SK-N-SH (cell line): ENCODE measurements at regions not wholly inside any gene's neighbourhood (a gene's known extent, or its start where the extent isn't known, plus 50 kb on each side); places are given as distances from the start of the nearest gene placed in this dataset.

Experiments
- CTCF ChIA-PET: fragments of 300-600, 350-600 bp; formaldehyde crosslinking; extraction: SDS; loops from one replicate; lab custom pipeline; 2021; lab: Yijun Ruan, JAX
- POLR2A ChIA-PET: fragments of 350-600 bp; sonication (Branson Sonifier 250); formaldehyde crosslinking; extraction: SDS; loops from one replicate; lab custom pipeline; 2020; ENCODE audit warnings: antibody characterized with exemption, inconsistent platforms; lab: Yijun Ruan, JAX
- DNase-seq: peaks from one replicate; pipeline ENCODE4 v3.0.0; 2012
- H2AFZ ChIP-seq: fragments of 200-600 bp; sonication (generic); 2 replicates; pipeline ENCODE4 v1.8.1; 2016; ENCODE audit warnings: antibody characterized with exemption, mild to moderate bottlenecking, low read depth
- H3F3A ChIP-seq: fragments of 200-600 bp; sonication (generic); replicated peaks from 2 replicates; pipeline ENCODE3; 2016; ENCODE audit warnings: antibody characterized with exemption, mild to moderate bottlenecking; ENCODE audit not compliant: insufficient read depth
- H3K27ac ChIP-seq, 2 experiments: fragments of 200-500 bp in 1 of 2; fragments of 200-600 bp in 1 of 2; sonication (Bioruptor generic) in 1 of 2; sonication (generic), shearing (Covaris generic) in 1 of 2; 2 replicates each; pipeline versions ENCODE4 v1.5.1 to v1.6.1; 2014 to 2016; ENCODE audit warnings: low read depth in 2 of 2, inconsistent platforms in 1 of 2, low read length in 1 of 2, mild to moderate bottlenecking in 1 of 2, mixed read lengths in 1 of 2
- H3K27me3 ChIP-seq: fragments of 200-600 bp; sonication (generic), shearing (Covaris generic); 2 replicates; pipeline ENCODE4 v1.6.1; 2016; ENCODE audit warnings: mixed run types; ENCODE audit not compliant: insufficient read depth
- H3K36me3 ChIP-seq, 2 experiments: fragments of 200-500 bp in 1 of 2; fragments of 200-600 bp in 1 of 2; sonication (Bioruptor generic) in 1 of 2; sonication (generic) in 1 of 2; replicated peaks in 1 of 2; 2 replicates each; pipeline versions ENCODE3 to v1.5.1; 2014 to 2016; ENCODE audit warnings: low read length in 1 of 2, mild to moderate bottlenecking in 1 of 2; ENCODE audit not compliant: insufficient read depth in 2 of 2, control insufficient read depth in 1 of 2
- H3K4me1 ChIP-seq, 2 experiments: fragments of 200-500 bp in 1 of 2; fragments of 200-600 bp in 1 of 2; sonication (Bioruptor generic) in 1 of 2; sonication (generic), shearing (Covaris generic) in 1 of 2; 2 replicates each; pipeline versions ENCODE4 v1.5.1 to v1.6.1; 2014 to 2016; ENCODE audit warnings: low read depth in 1 of 2, low read length in 1 of 2, mixed run types in 1 of 2; ENCODE audit not compliant: insufficient read depth in 2 of 2, control insufficient read depth in 1 of 2
- H3K4me2 ChIP-seq: fragments of 200-600 bp; sonication (generic), shearing (Covaris generic); 2 replicates; pipeline ENCODE4 v1.6.1; 2017; ENCODE audit warnings: mixed run types
- H3K4me3 ChIP-seq, 2 experiments: fragments of 200-500 bp in 1 of 2; fragments of 200-600 bp in 1 of 2; sonication (Bioruptor generic) in 1 of 2; sonication (generic), shearing (Covaris generic) in 1 of 2; 2 replicates each; pipeline versions ENCODE4 v1.5.1 to v1.8.1; 2014 to 2016; ENCODE audit warnings: low read depth in 2 of 2, inconsistent platforms in 1 of 2, low read length in 1 of 2, mild to moderate bottlenecking in 1 of 2, mixed read lengths in 1 of 2, moderate library complexity in 1 of 2
- H3K79me2 ChIP-seq: fragments of 200-600 bp; sonication (generic); 2 replicates; pipeline ENCODE4 v1.8.1; 2017; ENCODE audit warnings: mild to moderate bottlenecking; ENCODE audit not compliant: insufficient read depth
- H3K9ac ChIP-seq: fragments of 200-600 bp; sonication (generic); 2 replicates; pipeline ENCODE4 v1.6.1; 2017; ENCODE audit warnings: mixed run types
- H3K9me2 ChIP-seq: fragments of 200-600 bp; sonication (generic); 2 replicates; pipeline ENCODE4 v1.6.1; 2017; ENCODE audit warnings: mixed run types
- H3K9me3 ChIP-seq: fragments of 200-600 bp; sonication (generic); 2 replicates; pipeline ENCODE4 v1.6.1; 2017; ENCODE audit warnings: mixed run types, mild to moderate bottlenecking, moderate library complexity
- H4K20me1 ChIP-seq: fragments of 200-600 bp; sonication (generic); 2 replicates; pipeline ENCODE4 v1.6.1; 2017; ENCODE audit warnings: mild to moderate bottlenecking, mixed run types; ENCODE audit not compliant: insufficient read depth
- CTCF ChIP-seq: fragments of 200-600 bp; sonication (generic); IDR thresholded peaks from 2 replicates; pipeline ENCODE4 v1.6.1; 2017; ENCODE audit warnings: antibody characterized with exemption, mild to moderate bottlenecking, moderate library complexity
- EP300 ChIP-seq, 2 experiments: IDR thresholded peaks; 2 replicates each; pipeline versions ENCODE4 v1.4.0 to v1.6.1; 2012; ENCODE audit warnings: borderline replicate concordance in 1 of 2, low read depth in 1 of 2, low read length in 1 of 2
- GABPA ChIP-seq: IDR thresholded peaks from 2 replicates; pipeline ENCODE4 v1.4.0; 2012; ENCODE audit warnings: low read depth, mild to moderate bottlenecking
- GATA2 ChIP-seq: sonication (generic); formaldehyde crosslinking; IDR thresholded peaks from 2 replicates; pipeline ENCODE4 v1.5.0; 2020; ENCODE audit warnings: mild to moderate bottlenecking, missing genetic modification reagents
- IRF3 ChIP-seq: fragments of 150-350 bp; IDR thresholded peaks from 2 replicates; pipeline ENCODE4 v1.6.1; 2016; ENCODE audit warnings: mild to moderate bottlenecking, low read depth, low read length
- JUND ChIP-seq: IDR thresholded peaks from 2 replicates; pipeline ENCODE4 v1.4.0; 2012
- MAX ChIP-seq: IDR thresholded peaks from 2 replicates; pipeline ENCODE4 v1.4.0; 2012; ENCODE audit warnings: low read depth
- PBX3 ChIP-seq: IDR thresholded peaks from 2 replicates; pipeline ENCODE4; 2012
- POLR2AphosphoS5 ChIP-seq: IDR thresholded peaks from 2 replicates; pipeline ENCODE4 v1.6.1; 2012; ENCODE audit warnings: low read depth, low read length
- RFX5 ChIP-seq: IDR thresholded peaks from 2 replicates; pipeline ENCODE4 v1.6.1; 2012; ENCODE audit warnings: mild to moderate bottlenecking, improper control_type of control experiment, low read length
- RXRA ChIP-seq: IDR thresholded peaks from 2 replicates; pipeline ENCODE4 v1.4.0; 2012; ENCODE audit warnings: low read depth, mild to moderate bottlenecking, borderline replicate concordance
- SIN3A ChIP-seq: IDR thresholded peaks from 2 replicates; pipeline ENCODE4 v1.6.1; 2012; ENCODE audit warnings: low read depth, mild to moderate bottlenecking, low read length, moderate library complexity, borderline replicate concordance
- SMC3 ChIP-seq: IDR thresholded peaks from 2 replicates; pipeline ENCODE4 v1.6.1; 2012; ENCODE audit warnings: low read depth, low read length, improper control_type of control experiment
- TAF1 ChIP-seq: IDR thresholded peaks from 2 replicates; pipeline ENCODE4 v1.6.1; 2012; ENCODE audit warnings: low read depth, mild to moderate bottlenecking, low read length, moderate library complexity, borderline replicate concordance
- TCF12 ChIP-seq: IDR thresholded peaks from 2 replicates; pipeline ENCODE4 v1.4.0; 2012
- YY1 ChIP-seq: IDR thresholded peaks from 2 replicates; pipeline ENCODE4 v1.4.0; 2012; ENCODE audit warnings: low read depth, mild to moderate bottlenecking
- ZBTB33 ChIP-seq: IDR thresholded peaks from 2 replicates; pipeline ENCODE4 v1.4.0; 2012; ENCODE audit warnings: low read depth, borderline replicate concordance
- WGBS: methylation state at CpG from one replicate; pipeline ENCODE4 v1.1.6; 2017; ENCODE audit warnings: low lambda C conversion rate; 5-methylcytosine and 5-hydroxymethylcytosine counted together

- no peak overlapping the region for H3K9ac ChIP-seq
- H3K4me2 ChIP-seq: no peak overlapping the region
- H3K36me3 ChIP-seq: no peaks in the 10 kb centered on the region
- no peaks in the 10 kb centered on the region for H3F3A ChIP-seq
- ChIA-PET POLR2A (no interaction called here), CTCF (interaction anchor here (0.5 to 3.7 kb wide), 32 partner anchors 10 to 1732 kb away, joined by 3 to 57 read pairs (median 4); no protein-coding TSS in a partner anchor)
- no peak overlapping the region for H2AFZ ChIP-seq
- no peak for TF ChIP-seq TCF12
- no peak for TF ChIP-seq RFX5
- TF ChIP-seq EP300 (IDR thresholded peaks at IDR 0.05; ENCODE audit: borderline replicate concordance in 1 of 2, low read depth in 1 of 2, low read length in 1 of 2): no peak
- TF ChIP-seq ZBTB33: no peak
- TF ChIP-seq YY1: no peak
- no peak for TF ChIP-seq SIN3A
- no peak for TF ChIP-seq SMC3
- no peak for TF ChIP-seq JUND
- TF ChIP-seq GATA2 (CRISPR knock-in tag): no peak
- no peak for TF ChIP-seq GABPA
- no peak for TF ChIP-seq TAF1
- TF ChIP-seq CTCF: no peak
- no peak for TF ChIP-seq MAX
- TF ChIP-seq IRF3: no peak
- no peak for TF ChIP-seq PBX3
- TF ChIP-seq POLR2AphosphoS5: no peak
- no peak for TF ChIP-seq RXRA
- H3K79me2 ChIP-seq: no peaks in the 10 kb centered on the region
- no peak overlapping the region; a peak in 1 of 4 replicates for H3K4me3 ChIP-seq
- 34% methylated on average over 13 of the region's 13 CpGs for whole genome bisulfite sequencing
- H3K9me2 ChIP-seq: no peaks in the 10 kb centered on the region
- no peaks in the 10 kb centered on the region for H4K20me1 ChIP-seq
- DNase-seq: no peak
- peaks cover 0 to 3% of the 10 kb centered on the region in 2 experiments; a peak in 1 of 4 replicates for H3K4me1 ChIP-seq
- no peak overlapping the region for H3K27ac ChIP-seq
- H3K9me3 ChIP-seq: no peaks in the 10 kb centered on the region
- no peaks in the 10 kb centered on the region for H3K27me3 ChIP-seq
Measured at GRCh38 chr2:3958969-3959368, 255.6 kb downstream of the DCDC2C start.
